K562 (cell line): ENCODE measurements at regions not wholly inside any gene's neighbourhood (a gene's known extent, or its start where the extent isn't known, plus 50 kb on each side); places are given as distances from the start of the nearest gene placed in this dataset.
A peak's percentile ranks its signal among the peaks of the same experiment; 100 is the strongest.
"Not testable (repeated sequence)": the region's sequence is repeated elsewhere in the genome, so short reads cannot be mapped to it uniquely, and the experiment has no call there.

Source experiments
- ATAC-seq: fragments of 200-7000 bp; cut with Tn5 transposase; 3 replicates; pipeline ENCODE4 v1.9.1; 2020; ENCODE audit warnings: moderate library complexity
- BruUV-seq: library from RNA; stranded (reverse); fragments of 400-500 nt; replicated peaks from 2 replicates; lab custom pipeline; 2021; lab: Mats Ljungman, UMichigan
- CTCF ChIA-PET: fragments of 300-600 bp; formaldehyde crosslinking; extraction: SDS; loops from one replicate; lab custom pipeline; 2021; ENCODE audit warnings: low intra/inter-chr PET ratio; lab: Yijun Ruan, JAX
- POLR2A ChIA-PET: fragments of 300-600, 350-650 bp; sonication (Branson Sonifier 250); formaldehyde crosslinking; extraction: SDS; loops from one replicate; lab custom pipeline; 2021; ENCODE audit warnings: antibody characterized with exemption, inconsistent platforms; lab: Yijun Ruan, JAX
- DNase-seq, 4 experiments: peaks; one replicate each; pipeline versions ENCODE4 v3.0.0 to v3.0.0-alpha.2; 2011 to 2018; ENCODE audit warnings: low spot score in 3 of 4, mixed read lengths in 3 of 4; ENCODE audit errors: extremely low read depth in 1 of 4
- FAIRE-seq: peaks from 2 replicates; lab custom pipeline; 2011; peaks lifted over from hg19 to GRCh38; lab: Jason Lieb, UNC
- H2AFZ ChIP-seq: 2 replicates; pipeline ENCODE4 v1.6.0; 2011; ENCODE audit warnings: low read depth, low read length, control low read depth, inconsistent platforms
- H3K27ac ChIP-seq: fragments of 200-600 bp; 3 replicates; pipeline ENCODE4 v1.8.0; 2011; ENCODE audit warnings: low read depth, mild to moderate bottlenecking, control low read depth, inconsistent platforms, low read length, moderate library complexity, mixed read lengths; ENCODE audit errors: extremely low read depth
- H3K27me3 ChIP-seq, 2 experiments: fragments of 300-600 bp in 1 of 2; 2 replicates in 1 of 2; 3 replicates in 1 of 2; pipeline versions ENCODE4 v1.6.0 to v1.8.0; 2011; ENCODE audit warnings: inconsistent platforms in 2 of 2, low read length in 2 of 2, mild to moderate bottlenecking in 1 of 2, mixed read lengths in 1 of 2, moderate library complexity in 1 of 2; ENCODE audit not compliant: control insufficient read depth in 2 of 2, insufficient read depth in 2 of 2
- H3K36me3 ChIP-seq: fragments of 300-600 bp; 3 replicates; pipeline ENCODE4 v1.8.0; 2011; ENCODE audit warnings: mild to moderate bottlenecking, low read length, inconsistent platforms; ENCODE audit not compliant: control insufficient read depth, insufficient read depth
- H3K4me1 ChIP-seq, 2 experiments: fragments of 200-600 bp in 1 of 2; replicated peaks in 1 of 2; 2 replicates in 1 of 2; 3 replicates in 1 of 2; pipeline versions ENCODE4 v1.5.1 to v1.8.0; 2011; ENCODE audit warnings: inconsistent platforms in 2 of 2, low read length in 2 of 2, mild to moderate bottlenecking in 1 of 2, mixed read lengths in 1 of 2, moderate library complexity in 1 of 2; ENCODE audit not compliant: control insufficient read depth in 2 of 2, insufficient read depth in 2 of 2
- H3K4me2 ChIP-seq: 2 replicates; pipeline ENCODE4 v1.6.1; 2011; ENCODE audit warnings: low read length, control low read depth, inconsistent platforms, mixed read lengths; ENCODE audit not compliant: insufficient read depth
- H3K4me3 ChIP-seq: fragments of 200-600 bp; sonication (generic), shearing (Covaris generic); 2 replicates; pipeline ENCODE4 v1.5.1; 2016; ENCODE audit warnings: control low read depth, inconsistent platforms
- H3K79me2 ChIP-seq: fragments of 200-600 bp; 3 replicates; pipeline ENCODE4 v1.8.0; 2011; ENCODE audit warnings: low read length, inconsistent platforms; ENCODE audit not compliant: control insufficient read depth, insufficient read depth
- H3K9ac ChIP-seq, 2 experiments: 2 replicates each; pipeline versions ENCODE4 v1.6.0 to v1.6.1; 2011; ENCODE audit warnings: low read depth in 2 of 2, low read length in 2 of 2, control low read depth in 1 of 2, inconsistent platforms in 1 of 2, mild to moderate bottlenecking in 1 of 2, mixed read lengths in 1 of 2; ENCODE audit not compliant: insufficient read depth in 1 of 2
- H3K9me1 ChIP-seq: one replicate; pipeline ENCODE4 v1.6.0; 2011; ENCODE audit warnings: inconsistent platforms, mild to moderate bottlenecking, low read length, moderate library complexity; ENCODE audit not compliant: control insufficient read depth, insufficient read depth
- H3K9me3 ChIP-seq: replicated peaks from 2 replicates; pipeline ENCODE4 v1.5.1; 2011; ENCODE audit warnings: low read depth, low read length, inconsistent platforms; ENCODE audit not compliant: control insufficient read depth, insufficient read depth
- H4K20me1 ChIP-seq: replicated peaks from 2 replicates; pipeline ENCODE4 v1.6.1; 2011; ENCODE audit warnings: low read length, inconsistent platforms, mixed read lengths; ENCODE audit not compliant: control insufficient read depth, insufficient read depth
- TOE1 ChIP-seq, 2 experiments: fragments of 450-650 bp in 1 of 2; sonication (generic) in 1 of 2; formaldehyde crosslinking in 1 of 2; IDR thresholded peaks; 2 replicates each; pipeline versions ENCODE4 v1.7.1 to v1.8.0; 2016 to 2022; ENCODE audit warnings: borderline replicate concordance in 2 of 2, mild to moderate bottlenecking in 2 of 2, antibody characterized with exemption in 1 of 2, inconsistent platforms in 1 of 2, low read depth in 1 of 2, missing genetic modification reagents in 1 of 2, moderate library complexity in 1 of 2
- ZFP36 ChIP-seq: fragments of 150-350 bp; IDR thresholded peaks from 2 replicates; pipeline ENCODE4 v1.6.1; 2018; ENCODE audit warnings: low read length, low read depth; ENCODE audit not compliant: partially characterized antibody
- WGBS: fragments of 100-300 bp; shearing (Covaris generic); methylation state at CpG from one replicate; pipeline ENCODE4 v1.1.6; 2016; ENCODE audit warnings: low coverage, mixed read lengths; ENCODE audit not compliant: insufficient coverage; ENCODE audit errors: missing lambda C conversion rate; 5-methylcytosine and 5-hydroxymethylcytosine counted together
- in situ Hi-C: fragments of 300-500 bp; cut with MboI; formaldehyde crosslinking; loops from 4 replicates; pipeline ENCODE4 v1.15.0; 2018; ENCODE audit warnings: inconsistent platforms, mixed read lengths
- intact Hi-C: fragments of 100-400 bp; cut with micrococcal nuclease; formaldehyde crosslinking; loops from 2 replicates; pipeline ENCODE4 v1.14.2; 2022

GRCh38 chrX:74098407-74098806, 205.6 kb upstream of the ZCCHC13 start:
- DNase-seq, intact Hi-C loops, H3K36me3 ChIP-seq, H3K4me3 ChIP-seq, H3K9me3 ChIP-seq, H3K27me3 ChIP-seq, H3K4me1 ChIP-seq, H3K27ac ChIP-seq, FAIRE-seq, POLR2A ChIA-PET, H3K4me2 ChIP-seq, CTCF ChIA-PET, H3K9me1 ChIP-seq, H3K79me2 ChIP-seq, BruUV-seq, H2AFZ ChIP-seq, H3K9ac ChIP-seq, ATAC-seq, in situ Hi-C loops, H4K20me1 ChIP-seq: not testable (repeated sequence)
- no CpG with 5 or more reads among the region's 31 CpGs for WGBS

- WGBS, result 0% methylated on average over 2 of the region's 3 CpGs
- no peaks in the 10 kb centered on the region for H4K20me1 ChIP-seq
- DNase-seq (no peak), FAIRE-seq (no peak)
- in situ Hi-C loops, result no loop called here
- H3K9ac ChIP-seq, result no peak overlapping the region
- H2AFZ ChIP-seq, result no peak overlapping the region
- no TSS peak for BruUV-seq
- no peaks in the 10 kb centered on the region for H3K9me1 ChIP-seq
- no peak for TF ChIP-seq TOE1 (IDR thresholded peaks at IDR 0.05; ENCODE audit: borderline replicate concordance)
- no peak for TF ChIP-seq TOE1 (CRISPR knock-in tag; IDR thresholded peaks at IDR 0.05; ENCODE audit: borderline replicate concordance, low read depth)
- TF ChIP-seq ZFP36, result peak; percentile 40
- TF ChIP-seq, all 486 proteins: peak for 1
- ChIA-PET CTCF (no interaction called here), POLR2A (no interaction called here)
- Histone ChIP-seq H3K79me2 (no peaks in the 10 kb centered on the region), H3K9me3 (no peaks in the 10 kb centered on the region), H3K4me1 (no peaks in the 10 kb centered on the region), H3K4me3 (no peak overlapping the region), H3K4me2 (no peak overlapping the region), H3K36me3 (no peaks in the 10 kb centered on the region), H3K27me3 (no peaks in the 10 kb centered on the region), H3K27ac (no peak overlapping the region)
- intact Hi-C loops, result no loop called here
- ATAC-seq, result no peak
Observed at GRCh38 chrX:74090049-74090448, 213.9 kb upstream of the ZCCHC13 start.
